AG09309 (cell line): ENCODE measurements at regions not wholly inside any gene's neighbourhood (a gene's known extent, or its start where the extent isn't known, plus 50 kb on each side); places are given as distances from the start of the nearest gene placed in this dataset.

ENCODE experiments used
- DNase-seq: peaks from one replicate; pipeline ENCODE4 v3.0.0-alpha.2; 2010; ENCODE audit warnings: low read depth
- H3K4me3 ChIP-seq: 2 replicates; pipeline ENCODE4 v1.5.1; 2011; ENCODE audit warnings: mild to moderate bottlenecking, low read depth, low read length, moderate library complexity; ENCODE audit not compliant: control insufficient read depth
- CTCF ChIP-seq: IDR thresholded peaks from 2 replicates; pipeline ENCODE4 v1.5.1; 2011; ENCODE audit warnings: mild to moderate bottlenecking, low read depth, low read length, inconsistent platforms; ENCODE audit not compliant: insufficient read depth, control insufficient read depth; ENCODE audit errors: missing control alignments

GRCh38 chr5:103783669-103784068 lies 221.1 kb upstream of the NUDT12 start:
- no peak for DNase-seq
- TF ChIP-seq CTCF = no peak
- no peak overlapping the region for H3K4me3 ChIP-seq

GRCh38 chr5:103780794-103781193 lies 218.2 kb upstream of the NUDT12 start:
- DNase-seq = no peak
- H3K4me3 ChIP-seq = no peak overlapping the region
- TF ChIP-seq CTCF = no peak

- no peak overlapping the region for H3K4me3 ChIP-seq
- no peak for TF ChIP-seq CTCF
- DNase-seq = peak; percentile 4
These were observed 212.1 kb upstream of the NUDT12 start for GRCh38 chr5:103774721-103775120.

GRCh38 chr5:103772248-103772647 lies 209.7 kb upstream of the NUDT12 start:
- TF ChIP-seq CTCF = no peak
- no peak for DNase-seq
- no peak overlapping the region for H3K4me3 ChIP-seq

GRCh38 chr5:103764403-103764802 lies 201.8 kb upstream of the NUDT12 start:
- TF ChIP-seq CTCF = no peak
- H3K4me3 ChIP-seq = no peak overlapping the region
- no peak for DNase-seq

GRCh38 chr5:103758996-103759395 lies 196.4 kb upstream of the NUDT12 start:
- no peak for DNase-seq
- no peak overlapping the region for H3K4me3 ChIP-seq
- TF ChIP-seq CTCF = no peak

GRCh38 chr5:103755974-103756373 lies 193.4 kb upstream of the NUDT12 start:
- H3K4me3 ChIP-seq = no peak overlapping the region
- TF ChIP-seq CTCF = no peak
- DNase-seq = no peak
